ENCODE measurements at regions not wholly inside any gene's neighbourhood (a gene's known extent, or its start where the extent isn't known, plus 50 kb on each side); places are given as distances from the start of the nearest gene placed in this dataset.
A peak's percentile ranks its signal among the peaks of the same experiment; 100 is the strongest.

DNA sequence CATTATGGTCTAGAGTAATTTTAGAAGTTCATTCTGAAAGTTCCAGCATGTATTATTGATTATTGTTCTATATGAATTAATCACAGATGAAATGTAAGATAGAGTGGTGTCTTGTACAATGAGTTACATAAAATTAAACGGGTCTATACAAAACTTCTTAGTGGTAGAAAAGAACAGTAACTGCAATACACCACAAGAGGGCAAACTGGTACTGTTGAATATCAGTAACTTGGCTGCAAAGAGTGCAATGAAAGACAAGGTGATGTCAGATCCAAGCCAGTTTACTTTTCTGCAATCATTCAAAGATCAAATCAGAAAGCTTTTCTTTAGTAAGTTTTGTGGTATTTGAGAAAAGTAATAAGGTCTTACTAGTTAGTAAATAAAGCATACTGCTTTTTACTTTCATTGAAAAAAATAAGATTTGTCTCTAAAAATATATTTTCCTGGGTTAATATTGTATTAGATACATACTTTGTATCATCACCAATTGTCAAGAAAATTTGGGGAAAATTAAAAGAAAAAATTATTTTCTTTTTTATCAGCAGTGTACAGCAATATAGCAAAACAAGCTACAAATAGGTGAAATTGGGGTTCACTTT, 66.4 kb upstream of the BTG3 start (continued):
- TF ChIP-seq, protein P1, sequence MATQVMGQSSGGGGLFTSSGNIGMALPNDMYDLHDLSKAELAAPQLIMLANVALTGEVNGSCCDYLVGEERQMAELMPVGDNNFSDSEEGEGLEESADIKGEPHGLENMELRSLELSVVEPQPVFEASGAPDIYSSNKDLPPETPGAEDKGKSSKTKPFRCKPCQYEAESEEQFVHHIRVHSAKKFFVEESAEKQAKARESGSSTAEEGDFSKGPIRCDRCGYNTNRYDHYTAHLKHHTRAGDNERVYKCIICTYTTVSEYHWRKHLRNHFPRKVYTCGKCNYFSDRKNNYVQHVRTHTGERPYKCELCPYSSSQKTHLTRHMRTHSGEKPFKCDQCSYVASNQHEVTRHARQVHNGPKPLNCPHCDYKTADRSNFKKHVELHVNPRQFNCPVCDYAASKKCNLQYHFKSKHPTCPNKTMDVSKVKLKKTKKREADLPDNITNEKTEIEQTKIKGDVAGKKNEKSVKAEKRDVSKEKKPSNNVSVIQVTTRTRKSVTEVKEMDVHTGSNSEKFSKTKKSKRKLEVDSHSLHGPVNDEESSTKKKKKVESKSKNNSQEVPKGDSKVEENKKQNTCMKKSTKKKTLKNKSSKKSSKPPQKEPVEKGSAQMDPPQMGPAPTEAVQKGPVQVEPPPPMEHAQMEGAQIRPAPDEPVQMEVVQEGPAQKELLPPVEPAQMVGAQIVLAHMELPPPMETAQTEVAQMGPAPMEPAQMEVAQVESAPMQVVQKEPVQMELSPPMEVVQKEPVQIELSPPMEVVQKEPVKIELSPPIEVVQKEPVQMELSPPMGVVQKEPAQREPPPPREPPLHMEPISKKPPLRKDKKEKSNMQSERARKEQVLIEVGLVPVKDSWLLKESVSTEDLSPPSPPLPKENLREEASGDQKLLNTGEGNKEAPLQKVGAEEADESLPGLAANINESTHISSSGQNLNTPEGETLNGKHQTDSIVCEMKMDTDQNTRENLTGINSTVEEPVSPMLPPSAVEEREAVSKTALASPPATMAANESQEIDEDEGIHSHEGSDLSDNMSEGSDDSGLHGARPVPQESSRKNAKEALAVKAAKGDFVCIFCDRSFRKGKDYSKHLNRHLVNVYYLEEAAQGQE (IDR thresholded peaks at IDR 0.05; ENCODE audit: borderline replicate concordance) = peak; percentile 81
- TF ChIP-seq, protein P1 (CRISPR knock-in tag; IDR thresholded peaks at IDR 0.05; ENCODE audit: low read depth) = no peak
- TF ChIP-seq PCBP1 (IDR thresholded peaks at IDR 0.05; ENCODE audit: low read depth, low read length, poor library complexity, severe bottlenecking) (no peak), HIVEP1 (CRISPR knock-in tag; IDR thresholded peaks at IDR 0.05) (no peak), CREBBP (IDR thresholded peaks at IDR 0.05; ENCODE audit: low read depth, low read length) (no peak), TAL1 (IDR thresholded peaks at IDR 0.05) (no peak), FOXM1 (IDR thresholded peaks at IDR 0.05; ENCODE audit: low read depth) (no peak), FOXM1 (CRISPR knock-in tag; IDR thresholded peaks at IDR 0.05; ENCODE audit: low read depth) (no peak), SMC3 (conservative IDR thresholded peaks at IDR 0.05; ENCODE audit: insufficient read depth, low read depth, low read length) (peak; percentile 51), RBFOX2 (IDR thresholded peaks at IDR 0.05; ENCODE audit: low read depth, low read length) (no peak), NCOR1 (IDR thresholded peaks at IDR 0.05) (no peak), MCM2 (IDR thresholded peaks at IDR 0.05; ENCODE audit: low read depth) (no peak), PCBP2 (IDR thresholded peaks at IDR 0.05; ENCODE audit: low read depth, low read length, poor library complexity, severe bottlenecking) (no peak), JUND (IDR thresholded peaks at IDR 0.05; ENCODE audit: borderline replicate concordance, low read depth, low read length) (no peak; the same call in 1 of the 2 replicates), JUND (tag; IDR thresholded peaks at IDR 0.05; ENCODE audit: borderline replicate concordance, low read depth, low read length) (0 out of 3 replicates have a peak, but pooled peaks have one; percentile 19), CBX2 (IDR thresholded peaks at IDR 0.05; ENCODE audit: insufficient read depth, low read length, poor library complexity, severe bottlenecking) (no peak)
- TF ChIP-seq, protein P2, sequence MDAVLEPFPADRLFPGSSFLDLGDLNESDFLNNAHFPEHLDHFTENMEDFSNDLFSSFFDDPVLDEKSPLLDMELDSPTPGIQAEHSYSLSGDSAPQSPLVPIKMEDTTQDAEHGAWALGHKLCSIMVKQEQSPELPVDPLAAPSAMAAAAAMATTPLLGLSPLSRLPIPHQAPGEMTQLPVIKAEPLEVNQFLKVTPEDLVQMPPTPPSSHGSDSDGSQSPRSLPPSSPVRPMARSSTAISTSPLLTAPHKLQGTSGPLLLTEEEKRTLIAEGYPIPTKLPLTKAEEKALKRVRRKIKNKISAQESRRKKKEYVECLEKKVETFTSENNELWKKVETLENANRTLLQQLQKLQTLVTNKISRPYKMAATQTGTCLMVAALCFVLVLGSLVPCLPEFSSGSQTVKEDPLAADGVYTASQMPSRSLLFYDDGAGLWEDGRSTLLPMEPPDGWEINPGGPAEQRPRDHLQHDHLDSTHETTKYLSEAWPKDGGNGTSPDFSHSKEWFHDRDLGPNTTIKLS (IDR thresholded peaks at IDR 0.05; ENCODE audit: borderline replicate concordance, low read depth) = no peak
- TF ChIP-seq, protein P3, sequence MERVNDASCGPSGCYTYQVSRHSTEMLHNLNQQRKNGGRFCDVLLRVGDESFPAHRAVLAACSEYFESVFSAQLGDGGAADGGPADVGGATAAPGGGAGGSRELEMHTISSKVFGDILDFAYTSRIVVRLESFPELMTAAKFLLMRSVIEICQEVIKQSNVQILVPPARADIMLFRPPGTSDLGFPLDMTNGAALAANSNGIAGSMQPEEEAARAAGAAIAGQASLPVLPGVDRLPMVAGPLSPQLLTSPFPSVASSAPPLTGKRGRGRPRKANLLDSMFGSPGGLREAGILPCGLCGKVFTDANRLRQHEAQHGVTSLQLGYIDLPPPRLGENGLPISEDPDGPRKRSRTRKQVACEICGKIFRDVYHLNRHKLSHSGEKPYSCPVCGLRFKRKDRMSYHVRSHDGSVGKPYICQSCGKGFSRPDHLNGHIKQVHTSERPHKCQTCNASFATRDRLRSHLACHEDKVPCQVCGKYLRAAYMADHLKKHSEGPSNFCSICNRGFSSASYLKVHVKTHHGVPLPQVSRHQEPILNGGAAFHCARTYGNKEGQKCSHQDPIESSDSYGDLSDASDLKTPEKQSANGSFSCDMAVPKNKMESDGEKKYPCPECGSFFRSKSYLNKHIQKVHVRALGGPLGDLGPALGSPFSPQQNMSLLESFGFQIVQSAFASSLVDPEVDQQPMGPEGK (CRISPR knock-in tag; IDR thresholded peaks at IDR 0.05; ENCODE audit: borderline replicate concordance) = no peak
